ENCODE measurements at regions not wholly inside any gene's neighbourhood (a gene's known extent, or its start where the extent isn't known, plus 50 kb on each side); places are given as distances from the start of the nearest gene placed in this dataset.

- intact Hi-C loops (cut with micrococcal nuclease), result no loop called here
- no peak overlapping the region for H3K27ac Mint-ChIP-seq
- DNase-seq (no peak), ATAC-seq (no peak)
- peaks cover 0 to 4% of the 10 kb centered on the region in 2 donors for H3K27me3 Mint-ChIP-seq (ENCODE audit: low read depth in 2 of 2)
- Histone ChIP-seq H3K27me3 (ENCODE audit: control insufficient read depth, insufficient read depth, low read length) (no peaks in the 10 kb centered on the region), H3K36me3 (ENCODE audit: control insufficient read depth, insufficient read depth, low read length) (no peaks in the 10 kb centered on the region), H3K4me3 (ENCODE audit: low read length) (no peak overlapping the region), H3K9me3 (ENCODE audit: control insufficient read depth, insufficient read depth, low read length) (no peaks in the 10 kb centered on the region), H3K27ac (ENCODE audit: low read length) (no peak overlapping the region), H3K4me1 (ENCODE audit: control insufficient read depth, insufficient read depth, low read length) (peaks cover 4% of the 10 kb centered on the region)
- H3K9me3 Mint-ChIP-seq, result no peaks in the 10 kb centered on the region
- H3K36me3 Mint-ChIP-seq, result no peaks in the 10 kb centered on the region
- no peaks in the 10 kb centered on the region for H3K4me1 Mint-ChIP-seq
- 91% methylated on average over 5 of the region's 5 CpGs for WGBS (ENCODE audit: insufficient coverage)
- no peak overlapping the region for H3K4me3 Mint-ChIP-seq
- no peak for TF ChIP-seq CTCF (IDR thresholded peaks at IDR 0.05)
Observed at GRCh38 chr5:57318251-57318650, 144.4 kb downstream of the GPBP1 start.

- H3K4me1 Mint-ChIP-seq, result no peaks in the 10 kb centered on the region
- no peaks in the 10 kb centered on the region for H3K9me3 Mint-ChIP-seq
- Histone ChIP-seq H3K4me3 (ENCODE audit: low read length) (no peak overlapping the region), H3K4me1 (ENCODE audit: control insufficient read depth, insufficient read depth, low read length) (peaks cover 4% of the 10 kb centered on the region), H3K9me3 (ENCODE audit: control insufficient read depth, insufficient read depth, low read length) (no peaks in the 10 kb centered on the region), H3K36me3 (ENCODE audit: control insufficient read depth, insufficient read depth, low read length) (no peaks in the 10 kb centered on the region), H3K27ac (ENCODE audit: low read length) (peak overlapping the region; percentile 25), H3K27me3 (ENCODE audit: control insufficient read depth, insufficient read depth, low read length) (no peaks in the 10 kb centered on the region)
- no peaks in the 10 kb centered on the region for H3K36me3 Mint-ChIP-seq
- H3K27ac Mint-ChIP-seq, result no peak overlapping the region
- WGBS (ENCODE audit: insufficient coverage), result 85% methylated on average over 4 of the region's 5 CpGs
- ATAC-seq (no peak), DNase-seq (no peak)
- no peak overlapping the region for H3K4me3 Mint-ChIP-seq
- no peak for TF ChIP-seq CTCF (IDR thresholded peaks at IDR 0.05)
- intact Hi-C loops (cut with micrococcal nuclease), result no loop called here
- H3K27me3 Mint-ChIP-seq (ENCODE audit: low read depth in 2 of 2), result peaks cover 0 to 4% of the 10 kb centered on the region in 2 donors
Observed at GRCh38 chr5:57317341-57317740, 143.5 kb downstream of the GPBP1 start.

GRCh38 chr5:57316798-57317327 is 143.0 kb downstream of the GPBP1 start:
- Histone ChIP-seq H3K4me3 (ENCODE audit: low read length) (no peak overlapping the region), H3K4me1 (ENCODE audit: control insufficient read depth, insufficient read depth, low read length) (peaks cover 4% of the 10 kb centered on the region), H3K27ac (ENCODE audit: low read length) (no peak overlapping the region), H3K27me3 (ENCODE audit: control insufficient read depth, insufficient read depth, low read length) (no peaks in the 10 kb centered on the region), H3K9me3 (ENCODE audit: control insufficient read depth, insufficient read depth, low read length) (no peaks in the 10 kb centered on the region), H3K36me3 (ENCODE audit: control insufficient read depth, insufficient read depth, low read length) (no peaks in the 10 kb centered on the region)
- H3K4me1 Mint-ChIP-seq, result no peaks in the 10 kb centered on the region
- intact Hi-C loops (cut with micrococcal nuclease), result no loop called here
- TF ChIP-seq CTCF (IDR thresholded peaks at IDR 0.05), result no peak
- no peaks in the 10 kb centered on the region for H3K36me3 Mint-ChIP-seq
- 53% methylated on average over 2 of the region's 3 CpGs for WGBS (ENCODE audit: insufficient coverage)
- no peaks in the 10 kb centered on the region for H3K9me3 Mint-ChIP-seq
- H3K4me3 Mint-ChIP-seq, result no peak overlapping the region
- no peak overlapping the region for H3K27ac Mint-ChIP-seq
- DNase-seq, result peak in 1 of 2 donors; percentile 11
- H3K27me3 Mint-ChIP-seq (ENCODE audit: low read depth in 2 of 2), result peaks cover 0 to 4% of the 10 kb centered on the region in 2 donors
- ATAC-seq, result peak; percentile 65 to 93 (median 84)

- Histone ChIP-seq H3K36me3 (ENCODE audit: control insufficient read depth, insufficient read depth, low read length) (no peaks in the 10 kb centered on the region), H3K27me3 (ENCODE audit: control insufficient read depth, insufficient read depth, low read length) (no peaks in the 10 kb centered on the region), H3K4me1 (ENCODE audit: control insufficient read depth, insufficient read depth, low read length) (peaks cover 4% of the 10 kb centered on the region), H3K27ac (ENCODE audit: low read length) (no peak overlapping the region), H3K9me3 (ENCODE audit: control insufficient read depth, insufficient read depth, low read length) (no peaks in the 10 kb centered on the region), H3K4me3 (ENCODE audit: low read length) (no peak overlapping the region)
- DNase-seq (no peak), ATAC-seq (no peak)
- Mint-ChIP-seq H3K9me3 (no peaks in the 10 kb centered on the region), H3K27ac (no peak overlapping the region), H3K27me3 (ENCODE audit: low read depth in 2 of 2) (peaks cover 0 to 4% of the 10 kb centered on the region in 2 donors), H3K36me3 (no peaks in the 10 kb centered on the region), H3K4me3 (no peak overlapping the region), H3K4me1 (no peaks in the 10 kb centered on the region)
- intact Hi-C loops (cut with micrococcal nuclease), result no loop called here
- no peak for TF ChIP-seq CTCF (IDR thresholded peaks at IDR 0.05)
- 92% methylated on average over 2 of the region's 3 CpGs for WGBS (ENCODE audit: insufficient coverage)
Observed at GRCh38 chr5:57315941-57316340, 142.1 kb downstream of the GPBP1 start.
